ENCODE measurements at regions not wholly inside any gene's neighbourhood (a gene's known extent, or its start where the extent isn't known, plus 50 kb on each side); places are given as distances from the start of the nearest gene placed in this dataset.

GRCh38 chr5:34555699-34556508, 100.2 kb upstream of the RAI14 start:
- TF ChIP-seq ZBTB21 (CRISPR knock-in tag; IDR thresholded peaks at IDR 0.05; ENCODE audit: borderline replicate concordance) (no peak), CTCF (IDR thresholded peaks at IDR 0.05) (no peak), SP1 (CRISPR knock-in tag; conservative IDR thresholded peaks at IDR 0.05) (no peak), IRF2 (CRISPR knock-in tag; IDR thresholded peaks at IDR 0.05; ENCODE audit: borderline replicate concordance, low read depth) (no peak), CREB1 (CRISPR knock-in tag; IDR thresholded peaks at IDR 0.05) (no peak), ZNF263 (CRISPR knock-in tag; IDR thresholded peaks at IDR 0.05; ENCODE audit: low read depth) (no peak), ZNF232 (CRISPR knock-in tag; IDR thresholded peaks at IDR 0.05) (no peak), CREM (CRISPR knock-in tag; IDR thresholded peaks at IDR 0.05) (no peak)
- TF ChIP-seq, protein P1, sequence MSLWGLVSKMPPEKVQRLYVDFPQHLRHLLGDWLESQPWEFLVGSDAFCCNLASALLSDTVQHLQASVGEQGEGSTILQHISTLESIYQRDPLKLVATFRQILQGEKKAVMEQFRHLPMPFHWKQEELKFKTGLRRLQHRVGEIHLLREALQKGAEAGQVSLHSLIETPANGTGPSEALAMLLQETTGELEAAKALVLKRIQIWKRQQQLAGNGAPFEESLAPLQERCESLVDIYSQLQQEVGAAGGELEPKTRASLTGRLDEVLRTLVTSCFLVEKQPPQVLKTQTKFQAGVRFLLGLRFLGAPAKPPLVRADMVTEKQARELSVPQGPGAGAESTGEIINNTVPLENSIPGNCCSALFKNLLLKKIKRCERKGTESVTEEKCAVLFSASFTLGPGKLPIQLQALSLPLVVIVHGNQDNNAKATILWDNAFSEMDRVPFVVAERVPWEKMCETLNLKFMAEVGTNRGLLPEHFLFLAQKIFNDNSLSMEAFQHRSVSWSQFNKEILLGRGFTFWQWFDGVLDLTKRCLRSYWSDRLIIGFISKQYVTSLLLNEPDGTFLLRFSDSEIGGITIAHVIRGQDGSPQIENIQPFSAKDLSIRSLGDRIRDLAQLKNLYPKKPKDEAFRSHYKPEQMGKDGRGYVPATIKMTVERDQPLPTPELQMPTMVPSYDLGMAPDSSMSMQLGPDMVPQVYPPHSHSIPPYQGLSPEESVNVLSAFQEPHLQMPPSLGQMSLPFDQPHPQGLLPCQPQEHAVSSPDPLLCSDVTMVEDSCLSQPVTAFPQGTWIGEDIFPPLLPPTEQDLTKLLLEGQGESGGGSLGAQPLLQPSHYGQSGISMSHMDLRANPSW (CRISPR knock-in tag; conservative IDR thresholded peaks at IDR 0.05; ENCODE audit: low read depth), result no peak
